ENCODE measurements at regions not wholly inside any gene's neighbourhood (a gene's known extent, or its start where the extent isn't known, plus 50 kb on each side); places are given as distances from the start of the nearest gene placed in this dataset.
"Not testable (repeated sequence)": the region's sequence is repeated elsewhere in the genome, so short reads cannot be mapped to it uniquely, and the experiment has no call there.

DNA sequence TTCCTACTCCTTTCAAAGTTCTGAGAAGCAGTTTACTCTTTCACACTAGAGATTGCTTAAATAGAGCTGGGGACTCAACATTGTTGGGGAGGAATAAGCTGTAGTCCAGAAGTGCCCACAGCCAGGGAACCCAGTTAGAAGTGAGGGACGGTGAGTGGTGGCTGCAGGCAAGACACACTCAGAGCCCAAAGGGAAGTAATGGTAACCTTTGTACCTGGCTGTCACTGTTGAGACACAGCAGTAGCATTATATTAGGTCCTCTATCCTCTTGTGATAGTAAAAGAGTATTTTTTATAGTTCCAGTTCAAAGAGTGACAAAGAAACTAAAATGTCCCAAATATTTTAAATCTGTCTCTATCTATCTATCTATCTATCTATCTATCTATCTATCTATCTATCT lies 263.3 kb downstream of the TTC6 start:
- H3K4me1 ChIP-seq (replicated peaks) = no peaks in the 10 kb centered on the region
- H3K27me3 ChIP-seq (replicated peaks) = no peaks in the 10 kb centered on the region
- H3K36me3 ChIP-seq = no peaks in the 10 kb centered on the region
- DNase-seq (ENCODE audit: low read depth in 1 of 2, low spot score in 2 of 2) = no peak
- no peaks in the 10 kb centered on the region for H3K9me3 ChIP-seq (replicated peaks)
- no peak overlapping the region for H3K4me3 ChIP-seq
- H3K27ac ChIP-seq = no peak overlapping the region

DNA sequence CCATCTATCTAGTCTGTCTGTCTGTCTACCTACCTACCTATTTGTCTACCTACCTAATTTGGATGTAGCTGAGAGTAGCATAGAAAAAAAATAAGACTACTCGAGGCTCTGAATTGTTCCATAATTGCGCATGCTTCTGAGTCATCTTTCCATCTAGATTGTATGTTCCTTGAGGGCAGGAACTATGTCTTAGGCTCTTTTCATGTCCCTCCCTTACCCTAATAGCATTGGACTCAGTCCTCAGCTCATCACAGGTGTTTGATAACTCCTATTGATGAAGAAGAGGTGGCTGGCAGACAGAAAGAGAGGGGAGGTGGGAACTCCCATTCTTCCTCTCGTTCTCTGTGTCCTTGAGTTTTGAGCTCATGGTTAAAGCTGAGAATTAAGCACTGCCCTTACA lies 263.7 kb downstream of the TTC6 start:
- no peaks in the 10 kb centered on the region for H3K27me3 ChIP-seq (replicated peaks)
- no peaks in the 10 kb centered on the region for H3K4me1 ChIP-seq (replicated peaks)
- DNase-seq (ENCODE audit: low read depth in 1 of 2, low spot score in 2 of 2) = no peak
- H3K36me3 ChIP-seq = no peaks in the 10 kb centered on the region
- no peaks in the 10 kb centered on the region for H3K9me3 ChIP-seq (replicated peaks)
- no peak overlapping the region for H3K27ac ChIP-seq
- no peak overlapping the region for H3K4me3 ChIP-seq

DNA sequence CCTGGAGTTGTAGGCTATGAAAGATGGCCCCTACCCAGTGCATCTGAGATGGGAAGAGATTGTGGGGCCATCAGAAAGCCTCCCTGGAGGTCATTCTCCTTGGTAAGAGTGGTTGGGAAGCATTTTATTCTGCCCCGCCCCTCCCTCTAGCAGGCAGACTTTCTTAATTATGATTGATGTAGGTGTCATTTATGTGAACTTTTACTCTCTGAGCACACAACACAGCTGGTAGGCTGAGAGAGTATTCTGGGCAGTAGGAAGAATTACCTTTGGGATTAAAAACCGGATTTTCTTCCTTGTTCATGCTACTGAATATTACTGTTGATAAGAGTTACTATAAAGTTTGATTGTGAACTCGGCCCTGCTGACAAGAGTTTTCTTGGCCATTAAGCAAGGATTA lies 266.8 kb downstream of the TTC6 start:
- Histone ChIP-seq H3K4me3 (no peak overlapping the region), H3K27ac (no peak overlapping the region), H3K36me3 (no peaks in the 10 kb centered on the region), H3K27me3 (replicated peaks) (no peaks in the 10 kb centered on the region), H3K9me3 (replicated peaks) (no peaks in the 10 kb centered on the region), H3K4me1 (replicated peaks) (no peaks in the 10 kb centered on the region)
- DNase-seq (ENCODE audit: low read depth in 1 of 2, low spot score in 2 of 2) = no peak

DNA sequence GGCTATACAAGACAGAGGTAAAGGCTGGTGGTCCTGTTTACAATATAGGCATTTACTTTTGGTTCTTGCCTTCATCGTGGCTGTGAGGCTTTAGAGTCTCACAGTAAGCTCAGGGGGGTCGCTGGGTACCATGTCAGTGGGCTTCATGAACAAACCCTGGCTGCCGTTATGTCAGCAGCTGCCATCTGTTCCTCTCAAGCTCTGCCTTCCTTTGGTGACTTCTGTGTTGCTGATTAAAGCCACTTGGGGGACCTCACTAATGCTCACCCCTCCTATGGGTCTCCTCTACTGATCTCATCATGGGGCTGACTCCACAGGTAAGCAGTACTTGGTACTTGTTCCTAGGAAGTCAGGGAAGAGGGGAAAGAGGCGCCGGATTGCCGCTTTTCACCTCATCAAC lies 268.7 kb downstream of the TTC6 start:
- DNase-seq (ENCODE audit: low read depth in 1 of 2, low spot score in 2 of 2) = no peak
- H3K4me1 ChIP-seq (replicated peaks) = no peaks in the 10 kb centered on the region

DNA sequence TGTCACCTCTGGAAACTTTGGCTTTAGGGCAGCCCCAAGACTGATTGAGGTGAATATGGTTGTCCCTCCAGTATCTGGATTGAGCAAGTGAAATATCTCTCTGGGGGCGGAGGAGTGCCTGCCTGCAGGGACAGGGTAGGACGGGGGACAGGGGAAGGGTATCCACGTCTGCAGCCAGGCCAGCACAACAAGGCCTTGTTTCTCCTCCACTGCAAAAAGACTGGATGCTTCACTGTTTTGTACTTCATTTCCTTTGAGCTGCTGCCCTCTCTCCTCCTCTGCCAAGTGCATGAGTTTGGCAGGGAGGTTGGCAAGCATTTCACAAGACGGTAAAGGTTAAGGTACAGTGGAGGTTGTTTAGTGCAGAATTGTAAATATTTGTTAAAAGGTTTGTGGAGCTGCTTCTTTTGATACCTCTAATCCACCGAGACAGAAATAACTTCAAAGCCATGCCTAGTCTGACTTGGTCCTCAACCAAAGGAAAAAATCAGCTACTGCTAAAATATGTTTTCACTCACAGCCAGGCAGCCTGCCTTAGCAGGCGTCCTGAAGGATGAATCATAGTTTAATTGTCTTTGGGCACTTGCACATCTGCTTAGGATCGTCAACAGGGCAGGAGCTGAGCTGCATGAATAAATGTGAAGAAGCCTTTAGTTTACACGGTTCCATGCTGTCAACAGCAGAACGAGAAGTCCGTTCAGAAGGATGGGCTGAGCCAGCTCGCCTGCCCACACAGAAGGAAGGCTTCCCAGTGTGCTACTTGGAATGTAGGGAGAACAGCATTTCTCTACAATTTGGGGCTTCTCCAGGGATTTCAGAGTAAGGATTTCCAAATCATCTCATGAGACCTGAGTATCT lies 269.7 kb downstream of the TTC6 start:
- no peaks in the 10 kb centered on the region for H3K9me3 ChIP-seq (replicated peaks)
- H3K4me1 ChIP-seq (replicated peaks) = no peaks in the 10 kb centered on the region
- no peak for DNase-seq (ENCODE audit: low read depth in 1 of 2, low spot score in 2 of 2)
- no peak overlapping the region for H3K4me3 ChIP-seq
- H3K27me3 ChIP-seq (replicated peaks) = no peaks in the 10 kb centered on the region
- no peak overlapping the region for H3K27ac ChIP-seq
- no peaks in the 10 kb centered on the region for H3K36me3 ChIP-seq

More for the DNA sequence above, 268.7 kb downstream of the TTC6 start:
- Histone ChIP-seq H3K4me3 (no peak overlapping the region), H3K36me3 (no peaks in the 10 kb centered on the region), H3K27me3 (replicated peaks) (no peaks in the 10 kb centered on the region), H3K27ac (no peak overlapping the region), H3K9me3 (replicated peaks) (no peaks in the 10 kb centered on the region)

DNA sequence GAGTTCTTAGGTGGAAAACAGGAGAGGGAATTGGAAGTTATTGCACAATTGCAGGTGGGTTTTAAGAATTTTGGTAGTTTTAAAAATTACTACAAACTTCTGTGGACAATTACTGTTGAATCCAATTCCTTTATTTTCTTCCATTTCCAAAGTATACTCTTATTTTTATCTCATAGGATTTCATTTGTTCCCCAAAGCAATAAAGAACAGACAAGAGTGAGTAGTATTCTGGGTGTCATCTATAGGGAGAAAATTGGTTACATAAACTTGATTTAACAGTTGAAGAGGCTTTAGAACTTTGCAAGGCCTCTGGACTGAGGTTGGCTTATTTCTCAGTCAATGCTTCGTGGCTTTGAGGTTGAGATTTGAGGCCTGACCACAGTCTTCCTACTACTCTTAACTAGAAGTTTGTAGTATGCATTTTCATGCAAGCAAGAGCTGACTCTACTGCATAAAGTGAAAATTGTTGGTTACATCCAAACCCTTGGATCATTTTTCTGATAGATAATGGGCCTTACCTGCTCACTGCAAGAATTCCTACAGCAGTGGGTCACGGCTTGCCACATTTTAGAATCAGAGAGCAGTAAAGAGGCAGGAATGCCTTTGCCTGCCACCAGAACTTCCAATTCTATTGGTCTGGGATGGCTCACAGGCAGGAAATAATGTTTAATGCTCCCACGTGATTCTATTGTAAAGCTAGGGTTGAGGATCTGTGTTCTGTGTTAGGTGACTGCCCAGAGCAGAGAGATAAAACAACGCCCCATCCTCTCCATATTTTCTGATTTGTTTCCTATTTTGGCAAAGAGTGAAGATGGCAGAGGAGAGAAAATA lies 270.5 kb downstream of the TTC6 start:
- Histone ChIP-seq H3K27me3 (replicated peaks) (no peaks in the 10 kb centered on the region), H3K36me3 (no peaks in the 10 kb centered on the region), H3K4me3 (no peak overlapping the region), H3K27ac (no peak overlapping the region), H3K9me3 (replicated peaks) (no peaks in the 10 kb centered on the region), H3K4me1 (replicated peaks) (no peaks in the 10 kb centered on the region)
- DNase-seq (ENCODE audit: low read depth in 1 of 2, low spot score in 2 of 2) = no peak

DNA sequence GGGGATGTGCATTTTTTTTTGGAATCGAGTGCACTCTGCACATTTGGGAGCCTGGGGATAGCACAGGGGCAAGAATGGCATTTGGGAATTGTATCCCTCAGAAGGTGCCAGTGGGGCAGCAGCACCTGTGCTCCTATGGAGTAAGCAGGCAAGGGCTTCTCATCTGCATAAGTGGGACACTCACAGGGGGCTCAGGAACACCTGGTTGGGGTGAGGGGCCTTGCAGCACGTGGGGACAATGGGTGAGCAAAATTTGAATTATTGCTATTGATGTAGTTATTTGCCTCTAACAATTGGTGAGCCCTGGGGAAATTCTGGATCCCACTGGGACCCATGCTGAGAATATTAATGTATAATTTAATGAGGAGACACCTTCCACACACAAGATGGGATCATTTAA lies 274.2 kb downstream of the TTC6 start:
- DNase-seq (ENCODE audit: low read depth in 1 of 2, low spot score in 2 of 2) = no peak
- H3K4me3 ChIP-seq = no peak overlapping the region
- no peaks in the 10 kb centered on the region for H3K27me3 ChIP-seq (replicated peaks)
- H3K27ac ChIP-seq = no peak overlapping the region
- H3K36me3 ChIP-seq = no peaks in the 10 kb centered on the region
- no peaks in the 10 kb centered on the region for H3K4me1 ChIP-seq (replicated peaks)
- no peaks in the 10 kb centered on the region for H3K9me3 ChIP-seq (replicated peaks)

DNA sequence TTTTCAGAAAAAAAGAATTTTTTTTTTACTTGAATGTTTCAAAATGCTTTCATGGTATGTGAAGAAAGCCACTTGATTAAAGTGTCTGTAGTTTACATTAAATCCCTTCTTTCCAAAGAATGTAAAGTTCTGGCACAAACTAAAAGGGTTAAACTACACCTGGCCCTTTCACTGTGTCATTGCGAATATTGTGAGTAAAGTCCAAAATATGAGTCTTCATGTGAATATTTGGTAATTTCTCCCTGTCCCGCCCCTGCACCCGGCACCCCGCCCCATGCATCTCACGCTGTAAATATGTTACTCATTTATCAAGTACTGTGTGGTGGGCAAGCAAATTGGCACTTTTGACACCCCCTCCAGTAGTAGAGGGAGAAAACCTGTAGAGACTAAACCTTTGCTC lies 274.7 kb downstream of the TTC6 start:
- no peaks in the 10 kb centered on the region for H3K27me3 ChIP-seq (replicated peaks)
- DNase-seq (ENCODE audit: low read depth in 1 of 2, low spot score in 2 of 2) = no peak
- no peaks in the 10 kb centered on the region for H3K9me3 ChIP-seq (replicated peaks)
- no peaks in the 10 kb centered on the region for H3K36me3 ChIP-seq
- H3K4me3 ChIP-seq = no peak overlapping the region
- 0 out of 2 replicates have a peak, but pooled peaks cover 3% of the 10 kb centered on the region for H3K4me1 ChIP-seq (replicated peaks)
- H3K27ac ChIP-seq = no peak overlapping the region

DNA sequence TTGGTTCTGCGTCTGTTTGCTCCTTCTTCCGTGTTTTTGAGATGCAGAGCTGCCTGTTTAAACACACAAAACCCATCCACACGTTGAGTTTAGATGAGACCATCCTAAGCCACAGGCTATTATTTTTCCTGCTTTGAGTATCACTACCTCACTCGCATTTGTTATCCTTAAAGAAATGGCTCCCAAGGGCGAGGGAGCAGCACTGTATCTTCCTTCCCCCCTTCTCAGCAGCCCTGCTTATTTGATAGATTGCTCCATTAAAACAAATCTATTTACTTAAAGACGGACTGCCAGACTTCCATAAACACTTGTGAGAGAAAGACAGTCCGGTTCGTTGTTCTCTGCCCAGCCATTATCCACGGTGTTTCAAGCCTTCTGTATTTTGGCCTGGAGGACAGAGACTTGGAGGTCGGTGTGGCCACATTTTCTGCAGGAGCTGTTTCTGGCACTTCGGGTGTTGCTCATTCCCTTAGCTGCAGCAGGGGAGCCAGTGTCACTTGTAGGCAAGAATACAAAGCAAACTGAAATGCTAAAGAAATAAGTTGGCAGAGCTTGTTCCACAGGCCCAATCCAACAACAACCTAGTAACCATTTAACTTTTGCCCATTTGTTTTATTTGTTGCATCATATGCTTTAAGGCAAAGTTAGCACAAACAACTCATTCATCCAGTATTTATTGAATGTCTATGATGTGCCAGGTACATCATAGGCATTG lies 275.4 kb downstream of the TTC6 start:
- H3K4me1 ChIP-seq (replicated peaks) = 0 out of 2 replicates have a peak, but pooled peaks cover 3% of the 10 kb centered on the region
- H3K27me3 ChIP-seq (replicated peaks) = no peaks in the 10 kb centered on the region
- H3K4me3 ChIP-seq = no peak overlapping the region
- H3K9me3 ChIP-seq (replicated peaks) = no peaks in the 10 kb centered on the region
- no peak overlapping the region for H3K27ac ChIP-seq
- H3K36me3 ChIP-seq = no peaks in the 10 kb centered on the region
- no peak for DNase-seq (ENCODE audit: low read depth in 1 of 2, low spot score in 2 of 2)

DNA sequence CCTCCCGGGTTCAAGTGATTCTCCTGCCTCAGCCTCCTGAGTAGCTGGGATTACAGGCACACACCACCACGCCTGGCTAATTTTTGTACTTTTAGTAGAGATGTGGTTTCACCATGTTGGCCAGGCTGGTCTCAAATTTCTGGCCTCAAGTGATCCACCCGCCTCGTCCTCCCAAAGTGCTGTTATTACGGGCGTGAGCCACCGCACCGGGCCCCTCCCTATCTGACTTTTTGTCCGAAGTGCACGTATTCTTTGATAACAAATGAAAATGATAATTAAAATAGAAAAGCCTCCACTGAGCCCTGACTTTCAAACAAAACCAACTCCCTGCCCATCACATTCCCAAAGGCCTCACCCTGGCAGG lies 278.6 kb downstream of the TTC6 start:
- H3K4me1 ChIP-seq (replicated peaks); H3K27me3 ChIP-seq (replicated peaks); H3K4me3 ChIP-seq; H3K36me3 ChIP-seq; DNase-seq (ENCODE audit: low read depth in 1 of 2, low spot score in 2 of 2); H3K9me3 ChIP-seq (replicated peaks); H3K27ac ChIP-seq: not testable (repeated sequence)

DNA sequence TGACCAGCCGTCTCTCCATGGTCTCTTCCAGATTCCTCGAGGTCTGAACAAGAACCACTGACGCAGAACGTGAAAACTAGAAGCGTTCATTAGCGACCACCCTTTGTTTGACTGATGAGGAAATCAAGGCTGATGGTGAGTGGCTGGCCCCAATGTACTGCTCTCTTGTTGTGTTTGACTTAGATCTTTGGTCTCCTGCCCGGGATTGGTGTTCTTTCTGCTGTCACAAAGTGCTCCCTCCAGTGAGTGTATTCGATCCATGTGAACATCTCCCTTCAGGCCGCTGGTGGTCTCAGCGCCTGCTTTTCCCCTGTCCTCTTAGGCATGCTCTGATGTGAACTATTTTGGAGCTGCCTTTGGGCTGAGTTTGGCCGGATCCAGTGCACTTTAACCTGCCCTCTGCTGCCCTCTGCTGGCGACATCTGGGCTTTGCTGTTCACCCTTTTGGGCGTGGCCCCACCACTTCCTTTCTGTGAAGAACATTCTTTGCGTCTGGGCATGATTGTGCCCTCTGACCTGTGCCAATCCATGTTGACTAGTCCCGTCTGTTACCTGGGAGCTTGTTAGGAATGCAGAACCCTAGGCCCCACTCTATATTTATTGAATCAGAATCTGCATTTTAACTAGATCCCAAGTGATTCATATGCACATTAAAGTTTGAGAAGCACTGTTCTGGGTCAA lies 279.1 kb downstream of the TTC6 start:
- Histone ChIP-seq H3K27me3 (replicated peaks) (no peaks in the 10 kb centered on the region), H3K36me3 (no peaks in the 10 kb centered on the region), H3K4me1 (replicated peaks) (0 out of 2 replicates have a peak, but pooled peaks cover 3% of the 10 kb centered on the region), H3K4me3 (no peak overlapping the region), H3K9me3 (replicated peaks) (no peaks in the 10 kb centered on the region), H3K27ac (no peak overlapping the region)
- peak; percentile 53 to 73 for DNase-seq (ENCODE audit: low read depth in 1 of 2, low spot score in 2 of 2)

DNA sequence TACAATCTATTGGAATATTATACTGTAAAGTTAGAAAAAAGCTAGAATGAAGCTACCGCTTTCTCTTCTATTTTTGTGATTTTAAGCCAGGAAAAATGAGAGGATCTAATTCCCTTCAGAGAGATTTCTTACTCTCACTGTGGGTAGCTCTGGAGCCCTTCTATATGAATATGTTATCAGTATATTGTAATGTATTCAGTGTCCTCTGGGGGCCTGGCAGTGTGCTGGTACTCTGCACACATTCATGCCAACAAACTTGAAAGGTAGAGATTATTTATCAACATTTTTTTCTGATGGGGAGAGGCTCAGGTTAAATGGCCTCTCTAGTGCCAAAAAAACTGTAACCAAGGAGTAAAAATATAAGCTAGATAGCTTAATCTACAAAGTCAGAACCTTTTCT lies 292.8 kb downstream of the TTC6 start:
- no peaks in the 10 kb centered on the region for H3K36me3 ChIP-seq
- no peak for DNase-seq (ENCODE audit: low read depth in 1 of 2, low spot score in 2 of 2)
- no peaks in the 10 kb centered on the region for H3K4me1 ChIP-seq (replicated peaks)
- H3K4me3 ChIP-seq = no peak overlapping the region
- H3K27me3 ChIP-seq (replicated peaks) = no peaks in the 10 kb centered on the region
- H3K27ac ChIP-seq = no peak overlapping the region
- no peaks in the 10 kb centered on the region for H3K9me3 ChIP-seq (replicated peaks)

DNA sequence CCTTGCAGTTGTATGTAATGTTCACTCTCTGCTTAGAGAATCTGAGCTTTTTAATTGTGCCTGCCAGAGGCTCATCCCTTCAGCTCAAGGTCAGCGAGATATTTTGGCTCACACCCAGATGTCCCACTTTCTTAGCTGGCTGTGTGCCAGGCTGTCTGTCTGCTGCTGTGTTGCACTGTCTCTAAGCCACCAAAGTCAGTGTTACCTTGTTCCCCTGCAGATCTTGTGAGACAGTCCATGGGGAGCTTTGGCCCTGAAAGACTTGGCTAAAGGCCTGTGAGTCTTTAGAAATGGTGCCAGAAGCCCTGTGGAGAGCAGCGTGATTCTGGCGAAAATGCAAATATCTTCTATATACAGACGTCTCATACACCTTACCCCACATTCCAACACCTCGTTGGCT lies 293.7 kb downstream of the TTC6 start:
- DNase-seq (ENCODE audit: low read depth in 1 of 2, low spot score in 2 of 2) = no peak
- H3K36me3 ChIP-seq = no peaks in the 10 kb centered on the region

More for the DNA sequence above, 293.7 kb downstream of the TTC6 start:
- H3K27ac ChIP-seq = no peak overlapping the region
- no peaks in the 10 kb centered on the region for H3K9me3 ChIP-seq (replicated peaks)
- H3K4me1 ChIP-seq (replicated peaks) = no peaks in the 10 kb centered on the region
- no peak overlapping the region for H3K4me3 ChIP-seq
- H3K27me3 ChIP-seq (replicated peaks) = no peaks in the 10 kb centered on the region

All from SJSA1 (cell line).